Fibroblast of pulmonary artery (primary cell): ENCODE measurements at regions not wholly inside any gene's neighbourhood (a gene's known extent, or its start where the extent isn't known, plus 50 kb on each side); places are given as distances from the start of the nearest gene placed in this dataset.

Experiments
- DNase-seq: peaks from one replicate; pipeline ENCODE4 v3.0.0-alpha.2; 2010; ENCODE audit warnings: low read depth
- H3K4me3 ChIP-seq: replicated peaks from 2 replicates; pipeline ENCODE4 v1.5.1; 2011; ENCODE audit warnings: low read depth, mild to moderate bottlenecking, control low read depth, low read length, moderate library complexity
- TF ChIP-seq, protein P1 (sequence below): IDR thresholded peaks from 2 replicates; pipeline ENCODE4 v1.5.1; 2011; ENCODE audit warnings: mild to moderate bottlenecking, control low read depth, low read length, inconsistent platforms; ENCODE audit errors: missing control alignments

DNA sequence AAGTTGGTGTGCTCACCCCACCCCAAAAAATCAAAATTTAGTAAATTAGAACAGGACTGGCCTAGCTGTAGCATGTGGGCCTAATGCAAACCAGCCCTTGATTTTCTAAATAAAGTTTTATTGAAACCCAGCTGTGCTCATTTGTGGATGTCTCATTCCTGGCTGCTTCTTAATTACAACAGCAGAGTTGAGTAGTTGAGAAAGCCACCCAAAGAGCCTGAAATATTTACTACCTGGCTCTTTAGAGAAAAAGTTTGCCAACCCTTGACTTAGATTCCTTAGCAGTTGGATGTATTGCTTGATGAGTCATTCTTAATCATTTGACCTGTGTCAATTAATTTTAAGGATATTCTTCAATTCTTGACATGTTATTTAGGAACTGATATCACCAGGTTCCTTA is 168.3 kb upstream of the PUDP start:
- TF ChIP-seq, protein P1, sequence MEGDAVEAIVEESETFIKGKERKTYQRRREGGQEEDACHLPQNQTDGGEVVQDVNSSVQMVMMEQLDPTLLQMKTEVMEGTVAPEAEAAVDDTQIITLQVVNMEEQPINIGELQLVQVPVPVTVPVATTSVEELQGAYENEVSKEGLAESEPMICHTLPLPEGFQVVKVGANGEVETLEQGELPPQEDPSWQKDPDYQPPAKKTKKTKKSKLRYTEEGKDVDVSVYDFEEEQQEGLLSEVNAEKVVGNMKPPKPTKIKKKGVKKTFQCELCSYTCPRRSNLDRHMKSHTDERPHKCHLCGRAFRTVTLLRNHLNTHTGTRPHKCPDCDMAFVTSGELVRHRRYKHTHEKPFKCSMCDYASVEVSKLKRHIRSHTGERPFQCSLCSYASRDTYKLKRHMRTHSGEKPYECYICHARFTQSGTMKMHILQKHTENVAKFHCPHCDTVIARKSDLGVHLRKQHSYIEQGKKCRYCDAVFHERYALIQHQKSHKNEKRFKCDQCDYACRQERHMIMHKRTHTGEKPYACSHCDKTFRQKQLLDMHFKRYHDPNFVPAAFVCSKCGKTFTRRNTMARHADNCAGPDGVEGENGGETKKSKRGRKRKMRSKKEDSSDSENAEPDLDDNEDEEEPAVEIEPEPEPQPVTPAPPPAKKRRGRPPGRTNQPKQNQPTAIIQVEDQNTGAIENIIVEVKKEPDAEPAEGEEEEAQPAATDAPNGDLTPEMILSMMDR = no peak
- DNase-seq = no peak
- no peak overlapping the region for H3K4me3 ChIP-seq

- no peak overlapping the region for H3K4me3 ChIP-seq
- TF ChIP-seq, protein P1 = no peak
- DNase-seq = no peak
Measured at GRCh38 chrX:7314425-7314824, 166.5 kb upstream of the PUDP start.

GRCh38 chrX:7307720-7308119 is 159.8 kb upstream of the PUDP start:
- TF ChIP-seq, protein P1 = no peak
- no peak for DNase-seq

GRCh38 chrX:7294483-7294882 is 146.5 kb upstream of the PUDP start:
- TF ChIP-seq, protein P1 = no peak

More at GRCh38 chrX:7307720-7308119, 159.8 kb upstream of the PUDP start:
- H3K4me3 ChIP-seq = no peak overlapping the region

DNA sequence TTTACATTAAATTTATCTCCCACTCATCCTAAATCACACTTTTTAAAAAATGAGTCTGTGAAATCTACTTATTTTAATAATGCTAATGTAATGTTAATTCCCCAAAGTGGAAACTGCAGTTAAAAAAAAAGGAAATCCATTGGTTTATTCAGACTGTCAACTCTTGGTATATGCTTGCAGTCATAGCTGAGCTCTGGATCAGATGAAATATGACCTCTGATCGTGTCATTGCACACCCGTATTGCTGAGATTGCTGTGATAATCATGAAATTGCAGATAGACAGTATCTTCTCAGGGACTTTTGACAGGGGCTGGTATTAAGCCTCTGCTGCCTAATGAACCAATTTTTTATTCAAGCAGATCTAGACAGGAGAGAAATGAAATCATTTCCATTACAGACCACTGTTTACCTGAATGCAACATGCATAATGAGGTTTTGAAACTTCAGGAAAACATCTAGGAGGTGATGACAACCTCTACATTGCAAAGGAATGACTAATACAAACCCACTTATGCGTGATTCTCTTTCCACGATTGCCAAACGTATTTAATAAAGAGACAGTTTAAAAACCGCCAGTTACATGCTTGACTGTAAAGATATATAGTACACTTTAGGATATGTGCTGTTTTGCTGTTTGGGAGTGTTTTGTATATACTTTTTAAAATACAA is 138.3 kb upstream of the PUDP start:
- peak; percentile 33 for DNase-seq
- TF ChIP-seq, protein P1 = no peak
- H3K4me3 ChIP-seq = no peak overlapping the region

More at GRCh38 chrX:7294483-7294882, 146.5 kb upstream of the PUDP start:
- H3K4me3 ChIP-seq = no peak overlapping the region
- DNase-seq = no peak

GRCh38 chrX:7285765-7286164 is 137.8 kb upstream of the PUDP start:
- no peak for DNase-seq
- TF ChIP-seq, protein P1 = no peak
- no peak overlapping the region for H3K4me3 ChIP-seq

GRCh38 chrX:7283741-7284140 is 135.8 kb upstream of the PUDP start:
- TF ChIP-seq, protein P1 = no peak
- no peak for DNase-seq
- no peak overlapping the region for H3K4me3 ChIP-seq
